ENCODE measurements at regions not wholly inside any gene's neighbourhood (a gene's known extent, or its start where the extent isn't known, plus 50 kb on each side); places are given as distances from the start of the nearest gene placed in this dataset.

- Mint-ChIP-seq H3K9me3 (no peaks in the 10 kb centered on the region), H3K4me3 (no peak overlapping the region), H3K36me3 (no peaks in the 10 kb centered on the region), H3K27ac (no peak overlapping the region), H3K27me3 (no peaks in the 10 kb centered on the region), H3K4me1 (no peaks in the 10 kb centered on the region)
Measured at GRCh38 chr10:130781623-130782022, 529.9 kb downstream of the TCERG1L start.

GRCh38 chr10:130782467-130782866, 529.1 kb downstream of the TCERG1L start:
- Mint-ChIP-seq H3K27ac (no peak overlapping the region), H3K27me3 (no peaks in the 10 kb centered on the region), H3K4me3 (no peak overlapping the region), H3K36me3 (no peaks in the 10 kb centered on the region), H3K4me1 (no peaks in the 10 kb centered on the region), H3K9me3 (no peaks in the 10 kb centered on the region)

GRCh38 chr10:130784326-130784725, 527.2 kb downstream of the TCERG1L start:
- no peak overlapping the region for H3K4me3 Mint-ChIP-seq
- H3K4me1 Mint-ChIP-seq = no peaks in the 10 kb centered on the region
- H3K27ac Mint-ChIP-seq = no peak overlapping the region
- H3K9me3 Mint-ChIP-seq = no peaks in the 10 kb centered on the region
- H3K27me3 Mint-ChIP-seq = no peaks in the 10 kb centered on the region
- no peaks in the 10 kb centered on the region for H3K36me3 Mint-ChIP-seq

- Mint-ChIP-seq H3K4me1 (no peaks in the 10 kb centered on the region), H3K36me3 (no peaks in the 10 kb centered on the region), H3K4me3 (no peak overlapping the region), H3K27ac (no peak overlapping the region), H3K27me3 (no peaks in the 10 kb centered on the region), H3K9me3 (no peaks in the 10 kb centered on the region)
Measured at GRCh38 chr10:130786365-130786966, 525.1 kb downstream of the TCERG1L start.

GRCh38 chr10:130787243-130787642, 524.3 kb downstream of the TCERG1L start:
- H3K36me3 Mint-ChIP-seq = no peaks in the 10 kb centered on the region
- H3K4me1 Mint-ChIP-seq = no peaks in the 10 kb centered on the region
- H3K9me3 Mint-ChIP-seq = no peaks in the 10 kb centered on the region

GRCh38 chr10:130787821-130788220, 523.7 kb downstream of the TCERG1L start:
- Mint-ChIP-seq H3K27ac (no peak overlapping the region), H3K9me3 (no peaks in the 10 kb centered on the region), H3K36me3 (no peaks in the 10 kb centered on the region), H3K4me3 (no peak overlapping the region), H3K4me1 (no peaks in the 10 kb centered on the region), H3K27me3 (no peaks in the 10 kb centered on the region)

More at GRCh38 chr10:130787243-130787642, 524.3 kb downstream of the TCERG1L start:
- Mint-ChIP-seq H3K27ac (no peak overlapping the region), H3K27me3 (no peaks in the 10 kb centered on the region), H3K4me3 (no peak overlapping the region)

- Mint-ChIP-seq H3K27me3 (no peaks in the 10 kb centered on the region), H3K4me1 (no peaks in the 10 kb centered on the region), H3K9me3 (no peaks in the 10 kb centered on the region), H3K36me3 (no peaks in the 10 kb centered on the region), H3K27ac (no peak overlapping the region), H3K4me3 (no peak overlapping the region)
Measured at GRCh38 chr10:130790339-130790738, 521.2 kb downstream of the TCERG1L start.

GRCh38 chr10:130792096-130792845, 519.2 kb downstream of the TCERG1L start:
- Mint-ChIP-seq H3K27me3 (no peaks in the 10 kb centered on the region), H3K36me3 (no peaks in the 10 kb centered on the region), H3K4me1 (no peaks in the 10 kb centered on the region), H3K27ac (no peak overlapping the region), H3K9me3 (no peaks in the 10 kb centered on the region), H3K4me3 (no peak overlapping the region)

- no peaks in the 10 kb centered on the region for H3K4me1 Mint-ChIP-seq
- H3K9me3 Mint-ChIP-seq = no peaks in the 10 kb centered on the region
- H3K27me3 Mint-ChIP-seq = no peaks in the 10 kb centered on the region
- H3K27ac Mint-ChIP-seq = no peak overlapping the region
- H3K36me3 Mint-ChIP-seq = no peaks in the 10 kb centered on the region
- no peak overlapping the region for H3K4me3 Mint-ChIP-seq
Measured at GRCh38 chr10:130795819-130796218, 515.7 kb downstream of the TCERG1L start.

- H3K27me3 Mint-ChIP-seq = no peaks in the 10 kb centered on the region
- H3K27ac Mint-ChIP-seq = no peak overlapping the region
- no peaks in the 10 kb centered on the region for H3K36me3 Mint-ChIP-seq
- H3K9me3 Mint-ChIP-seq = no peaks in the 10 kb centered on the region
- H3K4me3 Mint-ChIP-seq = no peak overlapping the region
- no peaks in the 10 kb centered on the region for H3K4me1 Mint-ChIP-seq
Measured at GRCh38 chr10:130799532-130799931, 512.0 kb downstream of the TCERG1L start.

GRCh38 chr10:130800281-130800680, 511.2 kb downstream of the TCERG1L start:
- Mint-ChIP-seq H3K4me1 (no peaks in the 10 kb centered on the region), H3K4me3 (no peak overlapping the region), H3K27ac (no peak overlapping the region), H3K36me3 (no peaks in the 10 kb centered on the region), H3K9me3 (no peaks in the 10 kb centered on the region), H3K27me3 (no peaks in the 10 kb centered on the region)

GRCh38 chr10:130801276-130801675, 510.2 kb downstream of the TCERG1L start:
- H3K36me3 Mint-ChIP-seq = no peaks in the 10 kb centered on the region
- no peaks in the 10 kb centered on the region for H3K27me3 Mint-ChIP-seq
- H3K27ac Mint-ChIP-seq = no peak overlapping the region
- no peaks in the 10 kb centered on the region for H3K4me1 Mint-ChIP-seq
- H3K9me3 Mint-ChIP-seq = no peaks in the 10 kb centered on the region
- H3K4me3 Mint-ChIP-seq = no peak overlapping the region

GRCh38 chr10:130801784-130802183, 509.7 kb downstream of the TCERG1L start:
- H3K4me1 Mint-ChIP-seq = no peaks in the 10 kb centered on the region
- no peak overlapping the region for H3K27ac Mint-ChIP-seq
- H3K4me3 Mint-ChIP-seq = no peak overlapping the region
- no peaks in the 10 kb centered on the region for H3K27me3 Mint-ChIP-seq
- no peaks in the 10 kb centered on the region for H3K9me3 Mint-ChIP-seq
- no peaks in the 10 kb centered on the region for H3K36me3 Mint-ChIP-seq

- no peaks in the 10 kb centered on the region for H3K27me3 Mint-ChIP-seq
- no peaks in the 10 kb centered on the region for H3K9me3 Mint-ChIP-seq
- no peaks in the 10 kb centered on the region for H3K36me3 Mint-ChIP-seq
- H3K4me3 Mint-ChIP-seq = no peak overlapping the region
- H3K27ac Mint-ChIP-seq = no peak overlapping the region
- H3K4me1 Mint-ChIP-seq = no peaks in the 10 kb centered on the region
Measured at GRCh38 chr10:130802301-130802700, 509.2 kb downstream of the TCERG1L start.

- no peak overlapping the region for H3K4me3 Mint-ChIP-seq
Measured at GRCh38 chr10:130804281-130804680, 507.2 kb downstream of the TCERG1L start.

GRCh38 chr10:130804778-130805634, 506.5 kb downstream of the TCERG1L start:
- Mint-ChIP-seq H3K36me3 (no peaks in the 10 kb centered on the region), H3K4me3 (no peak overlapping the region), H3K4me1 (no peaks in the 10 kb centered on the region), H3K27ac (no peak overlapping the region), H3K9me3 (no peaks in the 10 kb centered on the region), H3K27me3 (no peaks in the 10 kb centered on the region)

More at GRCh38 chr10:130804281-130804680, 507.2 kb downstream of the TCERG1L start:
- Mint-ChIP-seq H3K36me3 (no peaks in the 10 kb centered on the region), H3K9me3 (no peaks in the 10 kb centered on the region), H3K27me3 (no peaks in the 10 kb centered on the region), H3K4me1 (no peaks in the 10 kb centered on the region), H3K27ac (no peak overlapping the region)

Data from activated naive CD4-positive, alpha-beta T cell treated with anti-CD3 and anti-CD28 coated beads, Interleukin-2, amount 50 U/mL, for 24 hours (primary cell).